ENCODE measurements at regions not wholly inside any gene's neighbourhood (a gene's known extent, or its start where the extent isn't known, plus 50 kb on each side); places are given as distances from the start of the nearest gene placed in this dataset.
"Not testable (repeated sequence)": the region's sequence is repeated elsewhere in the genome, so short reads cannot be mapped to it uniquely, and the experiment has no call there.

DNA sequence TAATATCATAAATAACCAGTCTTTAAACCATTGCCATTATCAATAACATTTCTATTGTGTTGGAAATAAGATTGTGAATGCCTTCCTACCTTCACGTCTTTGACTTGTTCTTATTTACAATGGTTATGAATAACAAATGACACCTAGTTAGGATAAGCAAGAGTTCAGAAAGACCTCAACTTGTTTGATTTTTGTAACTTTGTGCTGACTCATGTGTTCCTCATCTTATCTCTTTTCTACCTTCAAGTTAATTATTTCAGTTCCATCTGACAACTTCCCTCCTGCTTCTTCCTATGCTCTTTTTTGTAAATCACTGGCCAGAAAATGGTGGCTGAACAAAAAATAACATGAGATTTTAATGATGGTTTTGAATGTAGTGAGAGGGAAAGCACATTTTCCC, 538.5 kb upstream of the TUSC1 start:
- ChIA-PET POLR2A (no interaction called here), CTCF (no interaction called here)
- Histone ChIP-seq H3K4me1 (ENCODE audit: control insufficient read depth in 1 of 2, extremely low read depth in 1 of 2, insufficient read depth in 2 of 2, low read length in 2 of 2) (no peaks in the 10 kb centered on the region), H3K27me3 (replicated peaks in 1 of 2; ENCODE audit: control insufficient read depth in 2 of 2, extremely low read depth in 1 of 2, insufficient read depth in 2 of 2, low read length in 1 of 2) (no peaks in the 10 kb centered on the region), H3K4me3 (ENCODE audit: control insufficient read depth in 1 of 2, extremely low read depth in 1 of 2, low read length in 1 of 2) (no peak overlapping the region), H3K27ac (ENCODE audit: low read length) (no peak overlapping the region), H3K36me3 (ENCODE audit: control insufficient read depth in 2 of 2, extremely low read depth in 1 of 2, insufficient read depth in 1 of 2, low read length in 1 of 2) (no peaks in the 10 kb centered on the region), H3K9me3 (no peaks in the 10 kb centered on the region)
- no peak overlapping the region for H3K27ac Mint-ChIP-seq
- no CpG with 5 or more reads among the region's 1 CpG for whole genome bisulfite sequencing (ENCODE audit: insufficient coverage)
- H3K9me3 Mint-ChIP-seq = peaks cover 4 to 22% (median 15%) of the 10 kb centered on the region in 3 donors
- H3K4me1 Mint-ChIP-seq = no peaks in the 10 kb centered on the region
- no peak overlapping the region for H3K4me3 Mint-ChIP-seq
- ATAC-seq (replicated peaks in 1 of 4) (no peak), DNase-seq (no peak)
- no peaks in the 10 kb centered on the region for H3K27me3 Mint-ChIP-seq
- H3K36me3 Mint-ChIP-seq = no peaks in the 10 kb centered on the region

DNA sequence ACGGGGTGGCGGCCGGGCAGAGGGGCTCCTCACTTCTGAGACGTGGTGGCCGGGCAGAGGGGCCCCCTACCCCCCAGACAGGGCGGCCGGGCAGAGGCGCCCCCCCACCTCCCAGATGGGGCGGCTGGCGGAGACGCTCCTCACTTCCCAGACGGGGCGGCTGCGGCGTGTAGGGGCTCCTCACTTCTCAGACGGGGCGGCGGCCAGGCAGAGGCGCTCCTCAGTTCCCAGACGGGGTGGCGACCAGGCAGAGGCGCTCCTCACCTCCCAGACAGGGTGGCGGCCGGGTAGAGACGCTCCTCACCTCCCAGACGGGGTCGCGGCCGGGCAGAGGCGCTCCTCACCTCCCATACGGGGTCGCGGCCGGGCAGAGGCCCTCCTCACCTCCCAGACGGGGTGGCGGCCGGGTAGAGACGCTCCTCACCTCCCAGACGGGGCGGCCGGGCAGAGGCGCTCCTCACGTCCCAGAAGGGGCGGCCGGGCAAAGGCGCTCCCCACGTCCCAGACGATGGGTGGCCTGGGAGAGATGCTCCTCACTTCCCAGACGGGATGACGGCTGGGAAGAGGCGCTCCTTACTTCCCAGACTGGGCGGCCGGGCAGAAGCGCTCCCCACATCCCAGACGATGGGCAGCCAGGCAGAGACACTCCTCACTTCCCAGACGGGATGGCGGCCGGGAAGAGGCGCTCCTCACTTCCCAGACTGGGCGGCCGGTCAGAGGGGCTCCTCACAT, 536.6 kb upstream of the TUSC1 start:
- ATAC-seq (replicated peaks in 1 of 4); H3K27ac Mint-ChIP-seq; DNase-seq: not testable (repeated sequence)

DNA sequence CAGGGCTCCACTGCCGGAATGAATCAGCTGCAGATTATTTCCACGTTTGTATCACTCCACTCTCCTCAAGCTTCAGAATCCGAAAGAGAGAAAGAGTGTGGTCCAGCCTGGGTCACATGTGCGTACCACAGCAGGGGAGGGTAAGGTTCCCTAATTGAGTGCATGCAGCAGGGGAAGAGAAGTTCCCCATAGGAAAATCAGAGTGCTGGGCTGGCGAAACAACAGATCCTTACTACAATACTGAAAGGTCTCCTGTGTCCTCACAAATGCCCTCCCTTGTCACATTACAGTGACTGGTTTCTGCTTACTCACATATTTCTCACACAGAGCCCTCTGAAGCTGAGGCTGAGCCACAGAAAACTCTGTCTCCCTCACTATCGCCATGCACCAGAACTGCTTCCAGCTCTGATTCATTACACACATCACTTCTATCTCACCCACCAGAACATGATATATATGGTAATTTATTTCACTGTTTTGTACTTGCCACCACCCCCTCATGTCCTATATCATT, 532.2 kb upstream of the TUSC1 start:
- no peak overlapping the region for H3K27ac ChIP-seq (ENCODE audit: low read length)
- H3K4me3 Mint-ChIP-seq = no peak overlapping the region
- H3K27me3 Mint-ChIP-seq = no peaks in the 10 kb centered on the region
- H3K4me1 Mint-ChIP-seq = no peaks in the 10 kb centered on the region
- ATAC-seq (replicated peaks in 1 of 4) (no peak), DNase-seq (no peak)
- no peaks in the 10 kb centered on the region for H3K4me1 ChIP-seq (ENCODE audit: control insufficient read depth in 1 of 2, extremely low read depth in 1 of 2, insufficient read depth in 2 of 2, low read length in 2 of 2)
- H3K9me3 Mint-ChIP-seq = peaks cover 4 to 15% (median 12%) of the 10 kb centered on the region in 3 donors
- POLR2A ChIA-PET = no interaction called here
- no peaks in the 10 kb centered on the region for H3K36me3 Mint-ChIP-seq
- H3K27ac Mint-ChIP-seq = no peak overlapping the region
- WGBS (ENCODE audit: insufficient coverage) = 53% methylated on average over 1 of the region's 6 CpGs
- H3K27me3 ChIP-seq (replicated peaks in 1 of 2; ENCODE audit: control insufficient read depth in 2 of 2, extremely low read depth in 1 of 2, insufficient read depth in 2 of 2, low read length in 1 of 2) = no peaks in the 10 kb centered on the region
- H3K4me3 ChIP-seq (ENCODE audit: control insufficient read depth in 1 of 2, extremely low read depth in 1 of 2, low read length in 1 of 2) = no peak overlapping the region
- CTCF ChIA-PET = no interaction called here
- H3K9me3 ChIP-seq = no peaks in the 10 kb centered on the region
- no peaks in the 10 kb centered on the region for H3K36me3 ChIP-seq (ENCODE audit: control insufficient read depth in 2 of 2, extremely low read depth in 1 of 2, insufficient read depth in 1 of 2, low read length in 1 of 2)

More for the DNA sequence above, 536.6 kb upstream of the TUSC1 start:
- H3K4me3 Mint-ChIP-seq; H3K9me3 ChIP-seq; H3K27me3 Mint-ChIP-seq; H3K27ac ChIP-seq (ENCODE audit: low read length); H3K4me1 ChIP-seq (ENCODE audit: control insufficient read depth in 1 of 2, extremely low read depth in 1 of 2, insufficient read depth in 2 of 2, low read length in 2 of 2); H3K27me3 ChIP-seq (replicated peaks in 1 of 2; ENCODE audit: control insufficient read depth in 2 of 2, extremely low read depth in 1 of 2, insufficient read depth in 2 of 2, low read length in 1 of 2); H3K36me3 ChIP-seq (ENCODE audit: control insufficient read depth in 2 of 2, extremely low read depth in 1 of 2, insufficient read depth in 1 of 2, low read length in 1 of 2); H3K4me1 Mint-ChIP-seq; CTCF ChIA-PET; H3K4me3 ChIP-seq (ENCODE audit: control insufficient read depth in 1 of 2, extremely low read depth in 1 of 2, low read length in 1 of 2); H3K36me3 Mint-ChIP-seq; POLR2A ChIA-PET: not testable (repeated sequence)
- 96% methylated on average over 39 of the region's 61 CpGs for WGBS (ENCODE audit: insufficient coverage)
- peaks cover 4 to 29% (median 16%) of the 10 kb centered on the region in 3 donors for H3K9me3 Mint-ChIP-seq

DNA sequence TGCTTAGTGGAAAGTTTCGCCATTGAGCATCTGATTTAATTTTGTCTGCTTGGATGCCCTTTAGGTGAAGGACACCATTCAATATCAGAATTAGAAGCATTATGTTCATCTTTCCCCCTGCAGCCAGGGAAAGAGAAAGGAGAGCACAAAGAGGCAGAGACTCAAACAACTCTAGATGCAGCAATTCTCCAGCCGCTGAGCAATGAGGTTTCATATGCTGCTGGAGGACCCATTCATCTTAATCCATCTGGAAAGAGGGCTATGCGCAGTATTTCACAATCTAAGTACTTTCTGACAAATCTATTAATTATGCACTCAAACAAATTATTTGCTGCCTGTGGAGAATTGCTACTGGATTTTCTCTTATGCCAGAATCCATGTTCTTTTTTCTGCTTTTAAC, 527.0 kb upstream of the TUSC1 start:
- no peaks in the 10 kb centered on the region for H3K4me1 Mint-ChIP-seq
- Histone ChIP-seq H3K4me1 (ENCODE audit: control insufficient read depth in 1 of 2, extremely low read depth in 1 of 2, insufficient read depth in 2 of 2, low read length in 2 of 2) (no peaks in the 10 kb centered on the region), H3K27ac (ENCODE audit: low read length) (no peak overlapping the region), H3K36me3 (ENCODE audit: control insufficient read depth in 2 of 2, extremely low read depth in 1 of 2, insufficient read depth in 1 of 2, low read length in 1 of 2) (no peaks in the 10 kb centered on the region), H3K4me3 (ENCODE audit: control insufficient read depth in 1 of 2, extremely low read depth in 1 of 2, low read length in 1 of 2) (no peak overlapping the region), H3K27me3 (replicated peaks in 1 of 2; ENCODE audit: control insufficient read depth in 2 of 2, extremely low read depth in 1 of 2, insufficient read depth in 2 of 2, low read length in 1 of 2) (no peaks in the 10 kb centered on the region), H3K9me3 (no peaks in the 10 kb centered on the region)
- CTCF ChIA-PET = no interaction called here
- WGBS (ENCODE audit: insufficient coverage) = no CpG with 5 or more reads among the region's 3 CpGs
- no peaks in the 10 kb centered on the region for H3K36me3 Mint-ChIP-seq
- DNase-seq (no peak), ATAC-seq (replicated peaks in 1 of 4) (no peak)
- no peak overlapping the region for H3K4me3 Mint-ChIP-seq
- POLR2A ChIA-PET = no interaction called here
- no peaks in the 10 kb centered on the region for H3K27me3 Mint-ChIP-seq
- peaks cover 0 to 14% (median 7%) of the 10 kb centered on the region in 3 donors for H3K9me3 Mint-ChIP-seq
- H3K27ac Mint-ChIP-seq = no peak overlapping the region

DNA sequence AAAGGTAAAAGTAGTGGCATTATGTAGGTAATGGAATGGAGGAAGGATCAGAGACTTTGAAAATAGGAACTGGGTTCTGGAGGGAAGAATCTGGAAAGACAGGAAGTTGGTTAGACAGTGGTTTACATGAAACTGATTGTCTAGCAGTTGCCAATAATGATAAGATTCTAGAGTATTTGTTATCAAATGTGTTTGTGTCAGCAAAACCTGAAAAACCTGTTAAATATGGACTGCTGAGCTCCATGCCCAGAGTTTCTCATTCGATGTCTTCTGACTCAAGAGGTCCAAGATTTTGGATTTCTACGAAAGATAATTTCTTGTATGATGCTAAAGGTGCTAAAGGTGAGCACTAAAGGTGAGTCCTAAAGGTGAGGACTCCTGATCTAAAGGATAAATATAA, 515.0 kb upstream of the TUSC1 start:
- Mint-ChIP-seq H3K36me3 (no peaks in the 10 kb centered on the region), H3K4me1 (no peaks in the 10 kb centered on the region)
- no peak for DNase-seq

DNA sequence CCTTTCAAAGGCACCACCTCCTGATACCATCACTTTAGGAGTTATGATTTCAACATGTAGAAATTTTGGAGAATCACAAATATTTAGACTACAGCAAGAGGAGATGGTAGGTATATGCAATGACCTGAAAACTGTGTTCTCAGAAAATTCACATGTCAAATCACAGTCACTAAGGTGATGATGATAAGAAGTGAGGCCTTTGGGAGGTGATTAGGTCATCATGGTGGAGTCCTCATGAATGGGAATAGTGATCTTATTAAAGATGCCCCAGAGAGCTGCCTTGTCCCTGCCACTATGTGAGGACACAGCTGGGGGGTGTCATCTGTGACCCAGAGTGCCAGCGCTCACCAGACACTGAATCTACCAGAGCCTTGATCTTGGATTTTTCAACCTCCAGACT, 513.5 kb upstream of the TUSC1 start:
- ChIA-PET POLR2A (no interaction called here), CTCF (no interaction called here)
- Mint-ChIP-seq H3K9me3 (peaks cover 9 to 43% (median 17%) of the 10 kb centered on the region in 3 donors), H3K4me1 (no peaks in the 10 kb centered on the region), H3K27ac (no peak overlapping the region), H3K36me3 (no peaks in the 10 kb centered on the region), H3K4me3 (no peak overlapping the region), H3K27me3 (no peaks in the 10 kb centered on the region)
- Histone ChIP-seq H3K4me3 (ENCODE audit: control insufficient read depth in 1 of 2, extremely low read depth in 1 of 2, low read length in 1 of 2) (no peak overlapping the region), H3K4me1 (ENCODE audit: control insufficient read depth in 1 of 2, extremely low read depth in 1 of 2, insufficient read depth in 2 of 2, low read length in 2 of 2) (no peaks in the 10 kb centered on the region), H3K27ac (ENCODE audit: low read length) (no peak overlapping the region), H3K27me3 (replicated peaks in 1 of 2; ENCODE audit: control insufficient read depth in 2 of 2, extremely low read depth in 1 of 2, insufficient read depth in 2 of 2, low read length in 1 of 2) (no peaks in the 10 kb centered on the region), H3K9me3 (peaks cover 4% of the 10 kb centered on the region), H3K36me3 (ENCODE audit: control insufficient read depth in 2 of 2, extremely low read depth in 1 of 2, insufficient read depth in 1 of 2, low read length in 1 of 2) (no peaks in the 10 kb centered on the region)
- no peak for DNase-seq
- no CpG with 5 or more reads among the region's 1 CpG for WGBS (ENCODE audit: insufficient coverage)
- no peak for ATAC-seq (replicated peaks in 1 of 4)

More for the DNA sequence above, 515.0 kb upstream of the TUSC1 start:
- Histone ChIP-seq H3K4me1 (ENCODE audit: control insufficient read depth in 1 of 2, extremely low read depth in 1 of 2, insufficient read depth in 2 of 2, low read length in 2 of 2) (no peaks in the 10 kb centered on the region), H3K9me3 (no peaks in the 10 kb centered on the region), H3K36me3 (ENCODE audit: control insufficient read depth in 2 of 2, extremely low read depth in 1 of 2, insufficient read depth in 1 of 2, low read length in 1 of 2) (no peaks in the 10 kb centered on the region), H3K27me3 (replicated peaks in 1 of 2; ENCODE audit: control insufficient read depth in 2 of 2, extremely low read depth in 1 of 2, insufficient read depth in 2 of 2, low read length in 1 of 2) (no peaks in the 10 kb centered on the region), H3K27ac (ENCODE audit: low read length) (no peak overlapping the region), H3K4me3 (ENCODE audit: control insufficient read depth in 1 of 2, extremely low read depth in 1 of 2, low read length in 1 of 2) (no peak overlapping the region)
- H3K27ac Mint-ChIP-seq = no peak overlapping the region
- ChIA-PET CTCF (no interaction called here), POLR2A (no interaction called here)
- ATAC-seq (replicated peaks in 1 of 4) = no peak
- H3K27me3 Mint-ChIP-seq = no peaks in the 10 kb centered on the region
- H3K4me3 Mint-ChIP-seq = no peak overlapping the region
- H3K9me3 Mint-ChIP-seq = peaks cover 9 to 48% (median 15%) of the 10 kb centered on the region in 3 donors
- 69% methylated on average over 2 of the region's 2 CpGs for WGBS (ENCODE audit: insufficient coverage)

DNA sequence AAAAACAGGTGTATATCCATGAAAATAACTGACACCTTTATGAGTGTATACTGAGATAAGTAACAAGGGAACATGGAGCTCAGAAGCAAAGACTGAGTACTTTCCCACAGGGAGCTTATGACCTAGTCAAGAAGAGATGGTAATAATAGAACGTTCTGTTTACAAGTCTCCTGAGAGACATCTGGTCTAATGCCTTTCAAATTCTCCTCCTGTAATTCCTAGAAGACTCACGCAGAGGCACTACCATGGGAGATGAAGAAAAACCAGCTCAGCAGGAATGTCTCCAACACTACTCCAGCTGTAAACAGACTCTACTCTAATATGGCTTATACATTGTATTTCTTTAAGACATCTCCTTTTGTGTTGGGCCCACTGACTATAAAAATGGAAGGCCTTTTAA, 503.6 kb upstream of the TUSC1 start:
- POLR2A ChIA-PET = no interaction called here
- Histone ChIP-seq H3K27ac (ENCODE audit: low read length) (no peak overlapping the region), H3K4me3 (ENCODE audit: control insufficient read depth in 1 of 2, extremely low read depth in 1 of 2, low read length in 1 of 2) (no peak overlapping the region), H3K27me3 (replicated peaks in 1 of 2; ENCODE audit: control insufficient read depth in 2 of 2, extremely low read depth in 1 of 2, insufficient read depth in 2 of 2, low read length in 1 of 2) (no peaks in the 10 kb centered on the region), H3K9me3 (no peaks in the 10 kb centered on the region), H3K4me1 (ENCODE audit: control insufficient read depth in 1 of 2, extremely low read depth in 1 of 2, insufficient read depth in 2 of 2, low read length in 2 of 2) (no peaks in the 10 kb centered on the region), H3K36me3 (ENCODE audit: control insufficient read depth in 2 of 2, extremely low read depth in 1 of 2, insufficient read depth in 1 of 2, low read length in 1 of 2) (no peaks in the 10 kb centered on the region)
- ATAC-seq (replicated peaks in 1 of 4) (no peak), DNase-seq (no peak)
- no peaks in the 10 kb centered on the region for H3K4me1 Mint-ChIP-seq
- no peak overlapping the region for H3K27ac Mint-ChIP-seq
- no peaks in the 10 kb centered on the region for H3K36me3 Mint-ChIP-seq
- WGBS (ENCODE audit: insufficient coverage) = no CpG with 5 or more reads among the region's 2 CpGs
- no peaks in the 10 kb centered on the region for H3K27me3 Mint-ChIP-seq
- CTCF ChIA-PET = no interaction called here
- H3K9me3 Mint-ChIP-seq = peaks cover 9 to 23% (median 10%) of the 10 kb centered on the region in 3 donors
- H3K4me3 Mint-ChIP-seq = no peak overlapping the region
